ENCODE measurements at regions not wholly inside any gene's neighbourhood (a gene's known extent, or its start where the extent isn't known, plus 50 kb on each side); places are given as distances from the start of the nearest gene placed in this dataset.

- TF ChIP-seq CTCF (IDR thresholded peaks at IDR 0.05; ENCODE audit: poor library complexity) (peak; percentile 48), EZH2 (IDR thresholded peaks at IDR 0.05; ENCODE audit: borderline replicate concordance) (no peak)
Observed at GRCh38 chr3:36124118-36124796, 256.0 kb upstream of the STAC start.

Data from hepatocyte (in vitro differentiated cells).